ENCODE measurements at regions not wholly inside any gene's neighbourhood (a gene's known extent, or its start where the extent isn't known, plus 50 kb on each side); places are given as distances from the start of the nearest gene placed in this dataset.

DNA sequence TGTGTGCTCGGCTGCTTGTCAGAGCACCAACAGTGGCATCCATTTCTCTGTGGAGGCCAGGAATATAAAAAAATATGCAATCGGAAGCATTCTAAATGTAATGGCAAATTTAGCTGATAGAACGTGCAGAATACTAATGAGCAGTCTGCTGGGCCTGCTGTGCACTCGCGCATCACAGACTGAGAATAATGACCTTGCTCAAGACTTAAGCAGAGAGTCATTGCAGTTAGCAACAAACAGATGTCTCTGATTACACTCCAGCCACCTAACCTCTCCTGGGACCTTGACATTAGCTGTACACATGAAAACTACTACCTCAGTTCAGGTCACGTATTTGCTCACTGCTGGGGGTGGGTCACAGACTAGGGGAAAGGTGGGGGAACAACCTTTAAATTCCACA lies 269.2 kb upstream of the DAAM1 start:
- TF ChIP-seq RAD21 (IDR thresholded peaks at IDR 0.05; ENCODE audit: low read length): no peak
- TF ChIP-seq RFX5 (IDR thresholded peaks at IDR 0.05; ENCODE audit: low read length): no peak
- TF ChIP-seq GABPA (IDR thresholded peaks at IDR 0.05; ENCODE audit: low read depth): no peak
- TF ChIP-seq, protein P1, sequence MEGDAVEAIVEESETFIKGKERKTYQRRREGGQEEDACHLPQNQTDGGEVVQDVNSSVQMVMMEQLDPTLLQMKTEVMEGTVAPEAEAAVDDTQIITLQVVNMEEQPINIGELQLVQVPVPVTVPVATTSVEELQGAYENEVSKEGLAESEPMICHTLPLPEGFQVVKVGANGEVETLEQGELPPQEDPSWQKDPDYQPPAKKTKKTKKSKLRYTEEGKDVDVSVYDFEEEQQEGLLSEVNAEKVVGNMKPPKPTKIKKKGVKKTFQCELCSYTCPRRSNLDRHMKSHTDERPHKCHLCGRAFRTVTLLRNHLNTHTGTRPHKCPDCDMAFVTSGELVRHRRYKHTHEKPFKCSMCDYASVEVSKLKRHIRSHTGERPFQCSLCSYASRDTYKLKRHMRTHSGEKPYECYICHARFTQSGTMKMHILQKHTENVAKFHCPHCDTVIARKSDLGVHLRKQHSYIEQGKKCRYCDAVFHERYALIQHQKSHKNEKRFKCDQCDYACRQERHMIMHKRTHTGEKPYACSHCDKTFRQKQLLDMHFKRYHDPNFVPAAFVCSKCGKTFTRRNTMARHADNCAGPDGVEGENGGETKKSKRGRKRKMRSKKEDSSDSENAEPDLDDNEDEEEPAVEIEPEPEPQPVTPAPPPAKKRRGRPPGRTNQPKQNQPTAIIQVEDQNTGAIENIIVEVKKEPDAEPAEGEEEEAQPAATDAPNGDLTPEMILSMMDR (IDR thresholded peaks at IDR 0.05): no peak
- TF ChIP-seq EZH2phosphoT487 (IDR thresholded peaks at IDR 0.05; ENCODE audit: borderline replicate concordance, low read depth): no peak
- TF ChIP-seq JUND (IDR thresholded peaks at IDR 0.05): no peak
- TF ChIP-seq, protein P2, sequence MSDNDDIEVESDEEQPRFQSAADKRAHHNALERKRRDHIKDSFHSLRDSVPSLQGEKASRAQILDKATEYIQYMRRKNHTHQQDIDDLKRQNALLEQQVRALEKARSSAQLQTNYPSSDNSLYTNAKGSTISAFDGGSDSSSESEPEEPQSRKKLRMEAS (IDR thresholded peaks at IDR 0.05; ENCODE audit: low read depth): no peak
- TF ChIP-seq ELF1 (IDR thresholded peaks at IDR 0.05): no peak
- TF ChIP-seq POLR2AphosphoS5 (IDR thresholded peaks at IDR 0.05; ENCODE audit: low read depth, low read length): no peak
- no peak for TF ChIP-seq SMC3 (IDR thresholded peaks at IDR 0.05; ENCODE audit: low read depth, low read length)
- TF ChIP-seq SIN3A (IDR thresholded peaks at IDR 0.05; ENCODE audit: borderline replicate concordance, low read depth, low read length): no peak
- TF ChIP-seq RXRA (IDR thresholded peaks at IDR 0.05; ENCODE audit: borderline replicate concordance, low read depth): no peak
- TF ChIP-seq, protein P3, sequence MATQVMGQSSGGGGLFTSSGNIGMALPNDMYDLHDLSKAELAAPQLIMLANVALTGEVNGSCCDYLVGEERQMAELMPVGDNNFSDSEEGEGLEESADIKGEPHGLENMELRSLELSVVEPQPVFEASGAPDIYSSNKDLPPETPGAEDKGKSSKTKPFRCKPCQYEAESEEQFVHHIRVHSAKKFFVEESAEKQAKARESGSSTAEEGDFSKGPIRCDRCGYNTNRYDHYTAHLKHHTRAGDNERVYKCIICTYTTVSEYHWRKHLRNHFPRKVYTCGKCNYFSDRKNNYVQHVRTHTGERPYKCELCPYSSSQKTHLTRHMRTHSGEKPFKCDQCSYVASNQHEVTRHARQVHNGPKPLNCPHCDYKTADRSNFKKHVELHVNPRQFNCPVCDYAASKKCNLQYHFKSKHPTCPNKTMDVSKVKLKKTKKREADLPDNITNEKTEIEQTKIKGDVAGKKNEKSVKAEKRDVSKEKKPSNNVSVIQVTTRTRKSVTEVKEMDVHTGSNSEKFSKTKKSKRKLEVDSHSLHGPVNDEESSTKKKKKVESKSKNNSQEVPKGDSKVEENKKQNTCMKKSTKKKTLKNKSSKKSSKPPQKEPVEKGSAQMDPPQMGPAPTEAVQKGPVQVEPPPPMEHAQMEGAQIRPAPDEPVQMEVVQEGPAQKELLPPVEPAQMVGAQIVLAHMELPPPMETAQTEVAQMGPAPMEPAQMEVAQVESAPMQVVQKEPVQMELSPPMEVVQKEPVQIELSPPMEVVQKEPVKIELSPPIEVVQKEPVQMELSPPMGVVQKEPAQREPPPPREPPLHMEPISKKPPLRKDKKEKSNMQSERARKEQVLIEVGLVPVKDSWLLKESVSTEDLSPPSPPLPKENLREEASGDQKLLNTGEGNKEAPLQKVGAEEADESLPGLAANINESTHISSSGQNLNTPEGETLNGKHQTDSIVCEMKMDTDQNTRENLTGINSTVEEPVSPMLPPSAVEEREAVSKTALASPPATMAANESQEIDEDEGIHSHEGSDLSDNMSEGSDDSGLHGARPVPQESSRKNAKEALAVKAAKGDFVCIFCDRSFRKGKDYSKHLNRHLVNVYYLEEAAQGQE (IDR thresholded peaks at IDR 0.05; ENCODE audit: low read depth, low read length): no peak
